Stromal cell of bone marrow (primary cell): ENCODE measurements at regions not wholly inside any gene's neighbourhood (a gene's known extent, or its start where the extent isn't known, plus 50 kb on each side); places are given as distances from the start of the nearest gene placed in this dataset.
"Not testable (repeated sequence)": the region's sequence is repeated elsewhere in the genome, so short reads cannot be mapped to it uniquely, and the experiment has no call there.

Experiments used
- DNase-seq: peaks from one replicate; pipeline ENCODE4 v3.0.0-alpha.2; 2012; ENCODE audit warnings: low read depth

DNA sequence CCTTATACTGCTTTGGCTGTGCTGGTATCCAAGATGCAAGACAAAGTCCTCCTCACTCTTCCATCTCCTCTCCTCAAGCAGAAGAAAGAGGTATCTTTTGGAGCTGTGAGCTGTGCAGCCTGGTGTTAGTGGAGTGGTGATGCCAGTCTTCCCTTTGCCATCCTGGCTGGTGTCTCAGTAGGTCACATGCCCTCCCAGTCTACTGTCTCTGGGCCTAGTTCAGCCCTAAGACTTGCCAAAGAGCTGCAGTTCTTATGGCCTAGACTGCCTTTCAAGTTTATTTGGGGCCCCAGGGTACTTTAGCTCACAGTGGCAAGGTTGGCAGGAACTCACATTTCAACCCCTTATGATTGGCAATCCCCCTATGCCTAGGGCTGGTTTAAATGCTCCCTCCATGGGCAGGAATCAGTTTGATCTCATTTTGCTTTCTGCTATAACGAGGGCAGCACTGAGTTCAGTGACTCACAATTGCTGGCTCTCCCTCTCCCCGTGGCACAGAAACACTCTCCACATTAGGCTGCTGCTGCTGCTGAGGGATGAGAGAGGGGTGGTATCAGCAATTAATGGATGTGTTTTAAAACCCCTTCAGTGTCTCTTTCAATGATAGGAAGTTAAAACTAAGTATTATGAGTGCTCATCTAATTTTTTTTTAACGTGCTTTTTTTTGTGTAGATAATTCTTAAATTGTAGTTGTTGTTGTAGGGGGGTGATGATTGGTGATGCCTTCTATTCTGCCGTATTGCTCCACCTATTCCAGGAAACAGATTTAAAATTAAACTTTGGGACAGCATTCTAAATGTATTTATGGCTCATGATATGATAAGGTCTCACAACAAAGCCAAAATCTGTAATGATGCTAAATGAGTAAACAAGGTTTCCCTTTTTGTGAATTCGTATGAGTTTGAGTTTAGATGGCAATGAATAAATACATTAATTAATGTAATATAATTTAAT is 1295.0 kb downstream of the JRKL start:
- DNase-seq, result no peak

GRCh38 chr11:97685695-97686094 is 1295.9 kb downstream of the JRKL start:
- DNase-seq, result no peak

DNA sequence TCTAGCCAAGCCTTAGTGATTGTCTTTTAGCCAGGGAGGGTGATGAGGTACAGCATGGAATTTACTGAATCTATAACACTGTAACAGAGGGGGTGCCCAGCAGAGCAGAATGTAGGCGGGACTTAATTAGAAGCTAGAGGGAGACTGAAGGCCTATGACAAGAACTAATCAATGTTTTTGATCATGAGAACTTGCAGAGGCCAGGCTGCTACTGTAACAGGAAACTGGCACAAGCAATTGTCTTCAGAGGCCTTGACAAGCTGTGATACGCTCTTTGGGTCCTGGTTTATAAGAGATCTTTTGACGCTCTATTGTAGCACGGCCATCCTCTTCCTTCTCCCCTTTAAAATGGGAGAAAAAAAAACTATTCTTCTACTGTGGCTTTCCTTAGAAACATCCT is 1297.3 kb downstream of the JRKL start:
- no peak for DNase-seq

DNA sequence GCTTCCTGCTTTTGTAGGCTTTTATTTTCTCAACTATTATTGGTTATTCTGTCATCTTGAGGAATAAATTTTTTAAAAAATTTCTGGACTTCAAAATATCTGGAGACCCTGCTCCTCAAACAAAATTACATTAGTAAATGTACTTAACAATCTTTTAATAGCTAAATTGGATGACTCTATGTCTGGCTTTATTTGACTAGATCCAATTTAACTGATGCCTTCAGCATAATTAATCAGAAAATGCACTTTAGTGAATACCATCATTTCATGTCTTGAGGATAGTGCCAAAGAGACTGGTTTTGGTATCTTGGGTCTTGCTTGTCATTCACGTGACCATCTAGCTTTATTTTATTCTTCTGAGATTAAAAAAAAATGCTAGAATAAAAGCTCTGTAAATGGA is 1301.2 kb downstream of the JRKL start:
- DNase-seq, result no peak

DNA sequence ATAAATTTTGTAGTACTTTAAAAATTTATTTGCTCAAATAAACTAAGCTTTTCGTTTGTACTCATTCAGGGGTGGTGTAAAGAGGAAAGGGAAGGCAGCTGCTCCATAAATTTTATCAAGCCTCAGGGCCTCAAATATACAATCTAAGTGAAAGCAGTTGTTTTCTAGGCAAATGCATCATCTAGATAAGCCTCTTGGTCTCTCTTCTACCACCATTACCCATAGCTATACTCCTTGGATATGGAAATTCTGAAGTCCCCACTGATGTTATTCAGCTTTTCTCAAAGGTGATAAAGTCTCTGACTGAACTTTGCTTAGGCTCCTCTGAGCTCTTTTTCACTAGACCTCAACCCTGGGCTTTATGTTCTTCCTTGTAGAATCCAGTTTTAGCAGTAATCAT is 1313.1 kb downstream of the JRKL start:
- DNase-seq, result no peak

DNA sequence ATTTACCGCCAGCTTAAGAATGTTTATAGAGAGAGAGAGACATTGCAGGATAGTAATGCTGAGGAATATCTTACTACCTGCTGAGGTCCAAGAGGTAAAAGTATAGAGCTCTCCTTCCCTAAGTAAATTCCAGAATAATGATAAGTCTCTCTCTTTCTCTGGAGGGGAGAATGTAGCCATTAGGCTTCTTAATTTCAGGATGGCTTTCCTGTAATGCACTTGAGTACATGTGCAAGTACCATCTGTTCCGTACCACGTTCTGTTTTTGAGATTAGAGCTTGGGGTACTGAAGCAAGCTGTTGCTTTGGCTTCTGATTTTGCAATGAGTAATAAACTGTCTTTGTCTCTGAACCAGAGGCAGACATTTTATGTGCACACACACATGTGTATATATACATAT is 1314.0 kb downstream of the JRKL start:
- no peak for DNase-seq

GRCh38 chr11:97705441-97705840 is 1315.3 kb upstream of the CNTN5 start:
- DNase-seq, result not testable (repeated sequence)

- DNase-seq, result no peak
Measured at GRCh38 chr11:97717922-97718321, 1302.8 kb upstream of the CNTN5 start.

DNA sequence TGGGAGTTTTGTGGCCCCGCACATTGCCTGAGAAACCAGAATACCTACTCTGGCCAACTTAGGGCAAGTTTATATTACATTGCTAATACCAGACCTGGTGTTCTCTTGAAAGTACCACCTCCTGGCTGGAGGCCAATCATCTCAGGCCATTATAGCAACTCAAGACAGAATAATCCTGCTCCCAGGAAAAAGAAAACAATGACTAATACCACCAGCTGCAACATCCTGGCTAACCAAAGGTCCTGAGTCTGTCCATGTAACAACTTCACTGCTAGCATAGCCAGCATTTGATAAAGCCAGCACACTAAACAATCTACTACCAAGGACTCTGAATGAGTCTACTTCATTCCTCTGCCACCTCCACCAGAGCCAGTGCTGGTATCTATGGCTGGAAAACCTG is 1298.7 kb upstream of the CNTN5 start:
- peak; percentile 16 for DNase-seq

DNA sequence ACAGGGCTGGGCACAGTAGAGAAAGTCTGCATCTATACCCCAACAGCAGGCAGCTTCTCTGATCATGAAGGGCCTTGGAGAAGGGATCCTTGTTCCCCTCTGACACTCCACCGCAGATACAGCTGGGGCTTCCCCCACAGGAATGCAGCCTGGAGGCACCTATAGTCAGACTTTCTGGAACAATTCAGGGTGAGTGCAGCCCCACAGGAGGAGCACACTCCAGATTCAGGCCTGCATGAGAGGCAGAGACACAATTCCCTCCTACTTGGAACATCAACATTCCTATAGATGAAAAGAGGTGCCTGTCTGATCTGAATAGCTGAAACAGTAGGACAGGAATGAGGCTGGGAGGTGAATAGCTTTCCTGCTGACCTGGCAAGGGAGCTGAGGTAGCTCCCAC is 1298.0 kb upstream of the CNTN5 start:
- DNase-seq, result no peak

DNA sequence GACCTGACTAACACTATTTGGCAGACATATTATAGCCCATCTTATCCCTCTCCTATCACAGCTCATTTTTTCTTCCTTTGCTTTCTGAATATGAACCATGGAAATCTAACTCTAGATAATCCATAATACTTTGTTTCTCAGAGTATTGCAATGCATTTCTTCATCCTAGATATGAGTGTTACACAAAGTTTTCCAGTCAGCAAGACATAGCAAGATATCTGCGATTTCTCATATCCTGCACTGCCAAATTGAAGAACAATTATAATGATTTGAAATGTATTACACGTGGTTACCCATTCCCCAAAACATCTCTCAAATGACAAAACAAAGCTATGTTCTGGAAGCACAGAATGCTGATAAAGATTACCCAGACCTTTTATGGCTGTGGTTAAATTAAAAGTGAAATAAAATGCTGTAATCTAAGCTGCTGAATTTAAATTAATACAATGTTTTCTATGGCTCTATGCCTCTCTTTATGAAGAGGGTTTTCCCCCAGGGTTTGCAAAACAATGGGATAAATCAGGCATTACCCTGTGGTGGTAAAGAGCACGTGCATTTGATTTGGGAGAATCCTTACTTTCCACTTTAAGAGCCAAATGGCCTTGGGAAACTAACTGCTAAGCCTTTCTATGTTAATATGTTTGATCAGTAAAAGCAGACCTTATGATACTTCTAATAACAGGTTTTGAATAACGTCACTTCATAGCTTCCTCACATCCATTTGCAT is 1291.0 kb upstream of the CNTN5 start:
- no peak for DNase-seq

- no peak for DNase-seq
Measured at GRCh38 chr11:97732011-97732632, 1288.6 kb upstream of the CNTN5 start.

GRCh38 chr11:97738751-97739150 is 1282.0 kb upstream of the CNTN5 start:
- no peak for DNase-seq

- peak; percentile 1 for DNase-seq
Measured at GRCh38 chr11:97739932-97740800, 1280.6 kb upstream of the CNTN5 start.

DNA sequence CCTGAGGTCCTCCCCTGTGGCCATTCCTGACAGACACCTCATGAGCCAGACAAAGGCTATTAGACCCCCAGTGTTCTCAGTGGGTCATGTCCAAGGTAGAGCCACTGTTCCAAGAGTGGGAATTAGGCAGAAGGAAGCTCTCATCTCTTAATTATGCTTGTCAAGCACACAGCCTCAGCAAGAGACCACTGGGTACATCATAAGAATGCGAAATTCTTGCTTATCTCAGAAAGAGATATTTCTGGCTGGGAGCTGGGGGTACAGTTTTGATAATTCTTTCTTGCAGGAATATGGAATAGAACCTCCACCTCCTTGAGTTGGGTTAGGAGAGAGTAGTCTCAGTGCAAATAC is 1280.0 kb upstream of the CNTN5 start:
- DNase-seq, result no peak

DNA sequence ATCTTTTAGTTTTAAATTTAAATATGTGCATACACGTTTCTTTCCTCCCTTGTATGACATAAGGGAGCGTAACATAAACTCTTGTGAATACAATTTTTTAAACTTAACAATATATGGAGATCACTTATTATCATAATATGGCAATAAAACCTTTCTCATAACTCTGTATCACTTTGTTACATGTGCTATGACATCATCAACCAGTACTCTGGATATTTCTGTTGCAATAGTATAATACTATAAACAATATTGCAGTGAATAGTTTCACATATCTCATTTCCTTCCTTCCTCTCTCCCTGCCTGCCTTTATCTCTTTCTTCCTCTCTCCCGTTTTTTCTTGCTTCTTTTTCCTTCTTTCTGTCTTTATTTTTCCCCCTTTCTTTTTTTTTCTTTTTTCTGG is 1278.0 kb upstream of the CNTN5 start:
- no peak for DNase-seq

- DNase-seq, result no peak
Measured at GRCh38 chr11:97743205-97743742, 1277.5 kb upstream of the CNTN5 start.

- DNase-seq, result no peak
Measured at GRCh38 chr11:97745515-97746050, 1275.2 kb upstream of the CNTN5 start.

- no peak for DNase-seq
Measured at GRCh38 chr11:97746818-97747217, 1273.9 kb upstream of the CNTN5 start.

- no peak for DNase-seq
Measured at GRCh38 chr11:97751405-97751804, 1269.3 kb upstream of the CNTN5 start.

DNA sequence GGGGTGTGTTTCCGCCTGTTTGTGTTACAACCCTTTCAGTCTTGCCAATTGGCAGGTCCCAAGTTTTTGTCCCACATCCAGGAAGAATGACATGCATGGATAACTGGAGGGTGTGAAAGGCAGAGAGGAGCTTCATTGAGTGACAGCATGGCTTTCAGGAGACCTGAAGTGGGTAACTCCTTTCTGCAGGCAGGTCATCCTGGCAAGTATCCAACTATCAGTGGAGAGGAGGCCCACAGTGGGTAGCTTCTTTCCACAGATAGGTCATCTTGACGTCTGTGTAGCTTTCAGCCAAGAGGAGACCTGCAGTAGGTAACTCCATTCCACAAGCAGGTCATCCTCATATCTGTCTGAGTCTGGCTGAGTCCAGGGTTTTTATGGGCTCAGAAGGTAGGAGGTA is 1268.8 kb upstream of the CNTN5 start:
- DNase-seq, result no peak
